ENCODE measurements at regions not wholly inside any gene's neighbourhood (a gene's known extent, or its start where the extent isn't known, plus 50 kb on each side); places are given as distances from the start of the nearest gene placed in this dataset.

DNA sequence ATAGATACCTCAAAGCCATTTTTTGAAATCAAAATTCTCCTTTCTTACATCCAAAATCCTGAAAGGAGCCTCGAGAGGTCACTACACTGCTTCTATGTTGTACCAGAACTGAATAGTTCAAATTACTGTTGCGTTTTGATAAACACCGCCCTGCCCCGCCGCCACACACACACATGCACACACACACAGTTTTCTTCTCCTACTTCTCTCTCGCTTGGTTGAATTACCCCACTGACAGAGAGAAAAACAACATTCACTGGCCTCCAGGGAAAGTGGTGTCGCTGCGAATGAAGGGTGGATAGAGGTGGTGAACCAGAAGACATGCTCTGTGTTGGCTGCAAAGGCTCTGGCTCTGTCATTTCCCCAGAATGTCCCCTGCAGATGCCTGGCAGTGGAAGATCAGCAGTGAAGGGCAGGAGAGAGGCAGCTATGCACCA, 183.4 kb upstream of the RFC3 start:
- Histone ChIP-seq H3K9me3 (ENCODE audit: low read depth, low read length, poor library complexity, severe bottlenecking) (no peaks in the 10 kb centered on the region), H3K4me3 (ENCODE audit: low read depth, low read length, poor library complexity, severe bottlenecking) (no peak overlapping the region), H3K4me1 (ENCODE audit: insufficient read depth, low read length, poor library complexity, severe bottlenecking) (peaks cover 12% of the 10 kb centered on the region), H3K36me3 (ENCODE audit: insufficient read depth, low read length, poor library complexity, severe bottlenecking) (no peaks in the 10 kb centered on the region), H3K27me3 (replicated peaks; ENCODE audit: insufficient read depth, low read depth, low read length, poor library complexity) (no peaks in the 10 kb centered on the region), H3K27ac (ENCODE audit: low read depth, low read length, poor library complexity, severe bottlenecking) (no peak overlapping the region)
- no TSS peak for BruUV-seq (replicated peaks)
- TF ChIP-seq EZH2 (IDR thresholded peaks at IDR 0.05; ENCODE audit: borderline replicate concordance, low read depth, low read length, poor library complexity, severe bottlenecking): no peak
- TF ChIP-seq, protein P1, sequence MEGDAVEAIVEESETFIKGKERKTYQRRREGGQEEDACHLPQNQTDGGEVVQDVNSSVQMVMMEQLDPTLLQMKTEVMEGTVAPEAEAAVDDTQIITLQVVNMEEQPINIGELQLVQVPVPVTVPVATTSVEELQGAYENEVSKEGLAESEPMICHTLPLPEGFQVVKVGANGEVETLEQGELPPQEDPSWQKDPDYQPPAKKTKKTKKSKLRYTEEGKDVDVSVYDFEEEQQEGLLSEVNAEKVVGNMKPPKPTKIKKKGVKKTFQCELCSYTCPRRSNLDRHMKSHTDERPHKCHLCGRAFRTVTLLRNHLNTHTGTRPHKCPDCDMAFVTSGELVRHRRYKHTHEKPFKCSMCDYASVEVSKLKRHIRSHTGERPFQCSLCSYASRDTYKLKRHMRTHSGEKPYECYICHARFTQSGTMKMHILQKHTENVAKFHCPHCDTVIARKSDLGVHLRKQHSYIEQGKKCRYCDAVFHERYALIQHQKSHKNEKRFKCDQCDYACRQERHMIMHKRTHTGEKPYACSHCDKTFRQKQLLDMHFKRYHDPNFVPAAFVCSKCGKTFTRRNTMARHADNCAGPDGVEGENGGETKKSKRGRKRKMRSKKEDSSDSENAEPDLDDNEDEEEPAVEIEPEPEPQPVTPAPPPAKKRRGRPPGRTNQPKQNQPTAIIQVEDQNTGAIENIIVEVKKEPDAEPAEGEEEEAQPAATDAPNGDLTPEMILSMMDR (conservative IDR thresholded peaks at IDR 0.05; ENCODE audit: low read depth, low read length): no peak
- no peak for DNase-seq (ENCODE audit: low spot score)
- CTCF ChIA-PET: no interaction called here
- POLR2A ChIA-PET (ENCODE audit: low non-redundant PET): no interaction called here
- intact Hi-C loops (cut with micrococcal nuclease; ENCODE audit: unreplicated experiment): no loop called here

DNA sequence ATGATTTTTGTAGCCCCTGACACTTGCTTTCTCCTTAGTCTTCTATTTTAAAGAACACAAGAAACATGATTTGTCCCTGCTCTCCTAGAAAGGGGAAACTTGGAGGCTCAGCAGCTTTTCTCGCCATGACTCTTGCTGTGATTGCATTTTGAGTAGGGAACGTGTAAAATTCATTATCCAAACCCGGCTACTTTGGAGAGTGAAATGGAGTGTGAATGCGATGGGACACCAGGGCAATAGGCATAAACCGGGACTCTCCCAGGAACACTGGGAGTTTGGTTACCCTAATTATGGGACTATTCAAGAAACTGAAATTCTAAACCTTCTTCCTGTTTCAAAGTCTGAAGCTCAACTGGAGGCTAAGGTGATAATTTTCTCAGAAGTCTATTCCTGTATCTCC, 181.7 kb upstream of the RFC3 start:
- no peaks in the 10 kb centered on the region for H3K27me3 ChIP-seq (replicated peaks; ENCODE audit: insufficient read depth, low read depth, low read length, poor library complexity)
- intact Hi-C loops (cut with micrococcal nuclease; ENCODE audit: unreplicated experiment): no loop called here
- H3K27ac ChIP-seq (ENCODE audit: low read depth, low read length, poor library complexity, severe bottlenecking): no peak overlapping the region
- no peaks in the 10 kb centered on the region for H3K9me3 ChIP-seq (ENCODE audit: low read depth, low read length, poor library complexity, severe bottlenecking)
- CTCF ChIA-PET: no interaction called here
- peak; percentile 35 for DNase-seq (ENCODE audit: low spot score)
- H3K4me1 ChIP-seq (ENCODE audit: insufficient read depth, low read length, poor library complexity, severe bottlenecking): peaks cover 12% of the 10 kb centered on the region
- no peaks in the 10 kb centered on the region for H3K36me3 ChIP-seq (ENCODE audit: insufficient read depth, low read length, poor library complexity, severe bottlenecking)
- no TSS peak for BruUV-seq (replicated peaks)
- no peak overlapping the region for H3K4me3 ChIP-seq (ENCODE audit: low read depth, low read length, poor library complexity, severe bottlenecking)
- TF ChIP-seq EZH2 (IDR thresholded peaks at IDR 0.05; ENCODE audit: borderline replicate concordance, low read depth, low read length, poor library complexity, severe bottlenecking): no peak
- TF ChIP-seq, protein P1 (conservative IDR thresholded peaks at IDR 0.05; ENCODE audit: low read depth, low read length): no peak
- POLR2A ChIA-PET (ENCODE audit: low non-redundant PET): no interaction called here

DNA sequence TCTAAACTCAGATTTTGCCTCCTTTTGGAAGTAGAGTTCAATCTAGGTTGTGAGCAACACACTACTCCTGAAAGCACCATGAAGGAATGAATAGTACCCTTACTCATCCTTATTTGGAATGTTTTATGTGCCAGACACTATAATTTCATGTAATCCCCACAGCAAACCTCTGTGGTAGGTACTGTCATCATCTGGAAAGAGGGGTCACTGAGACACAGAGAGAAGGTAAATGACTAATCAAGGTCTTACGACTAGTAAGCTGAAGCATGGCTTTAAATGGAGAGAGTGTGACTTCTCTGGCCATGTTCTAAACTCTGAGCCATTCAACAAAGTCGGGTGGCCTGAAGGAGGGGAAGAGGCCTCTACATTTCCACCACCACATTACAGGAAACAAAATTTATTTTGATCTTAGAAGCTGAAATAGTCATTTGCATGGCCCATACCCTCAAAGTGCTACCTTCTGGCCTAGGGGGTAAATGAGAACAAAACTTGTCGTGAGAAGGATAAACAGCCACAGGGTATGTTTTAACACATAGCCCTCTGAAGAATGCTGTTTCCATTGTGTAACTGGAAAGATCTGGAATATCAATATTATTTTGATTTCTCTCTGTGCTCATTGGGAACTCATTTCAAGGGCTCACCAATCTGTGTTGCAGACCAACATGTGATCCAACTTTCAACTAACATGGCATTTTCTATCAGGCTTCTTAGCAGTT, 180.8 kb upstream of the RFC3 start:
- no peak overlapping the region for H3K4me3 ChIP-seq (ENCODE audit: low read depth, low read length, poor library complexity, severe bottlenecking)
- ChIA-PET POLR2A (ENCODE audit: low non-redundant PET) (no interaction called here), CTCF (no interaction called here)
- H3K27ac ChIP-seq (ENCODE audit: low read depth, low read length, poor library complexity, severe bottlenecking): no peak overlapping the region
- DNase-seq (ENCODE audit: low spot score): no peak
- no peak for TF ChIP-seq EZH2 (IDR thresholded peaks at IDR 0.05; ENCODE audit: borderline replicate concordance, low read depth, low read length, poor library complexity, severe bottlenecking)
- TF ChIP-seq, protein P1 (conservative IDR thresholded peaks at IDR 0.05; ENCODE audit: low read depth, low read length): no peak
- H3K27me3 ChIP-seq (replicated peaks; ENCODE audit: insufficient read depth, low read depth, low read length, poor library complexity): no peaks in the 10 kb centered on the region
- BruUV-seq (replicated peaks): no TSS peak
- intact Hi-C loops (cut with micrococcal nuclease; ENCODE audit: unreplicated experiment): no loop called here
- H3K9me3 ChIP-seq (ENCODE audit: low read depth, low read length, poor library complexity, severe bottlenecking): no peaks in the 10 kb centered on the region
- H3K36me3 ChIP-seq (ENCODE audit: insufficient read depth, low read length, poor library complexity, severe bottlenecking): no peaks in the 10 kb centered on the region
- peaks cover 12% of the 10 kb centered on the region for H3K4me1 ChIP-seq (ENCODE audit: insufficient read depth, low read length, poor library complexity, severe bottlenecking)
